OCI-LY7 (cell line): ENCODE measurements at regions not wholly inside any gene's neighbourhood (a gene's known extent, or its start where the extent isn't known, plus 50 kb on each side); places are given as distances from the start of the nearest gene placed in this dataset.

ENCODE experiments used
- CTCF ChIP-seq: fragments of 200-600 bp; sonication (generic); conservative IDR thresholded peaks from 2 replicates; pipeline ENCODE4 v1.5.1; 2014; ENCODE audit warnings: mild to moderate bottlenecking, antibody characterized with exemption, low read length, moderate library complexity, mixed read lengths
- EZH2phosphoT487 ChIP-seq: fragments of 200-600 bp; sonication (generic); IDR thresholded peaks from 2 replicates; pipeline ENCODE4 v1.6.1; 2018; ENCODE audit warnings: low read depth, borderline replicate concordance, mild to moderate bottlenecking, mixed run types, antibody characterized with exemption, low read length, moderate library complexity, mixed read lengths

- TF ChIP-seq CTCF: no peak
- no peak for TF ChIP-seq EZH2phosphoT487
These were observed 156.6 kb downstream of the YIPF5 start for GRCh38 chr5:144013816-144014215.
